ENCODE measurements at regions not wholly inside any gene's neighbourhood (a gene's known extent, or its start where the extent isn't known, plus 50 kb on each side); places are given as distances from the start of the nearest gene placed in this dataset.

DNA sequence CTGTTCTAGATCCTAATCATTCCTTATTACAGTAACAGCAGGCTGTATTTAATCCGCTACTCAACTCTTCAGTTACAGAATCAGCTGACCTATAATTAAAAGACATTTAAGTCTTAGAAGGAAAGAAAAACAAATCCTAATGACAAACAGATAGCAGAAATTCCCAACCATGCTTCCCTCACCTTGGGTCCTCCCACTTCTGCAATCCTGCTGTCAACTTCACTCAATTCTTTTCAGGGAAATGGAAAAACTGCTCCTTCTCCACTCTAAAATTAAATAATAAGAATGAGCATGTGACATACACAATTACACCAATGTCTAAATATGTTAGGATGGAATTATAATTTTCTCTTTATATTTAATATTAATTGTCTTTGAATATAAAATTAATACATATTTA, 182.6 kb upstream of the LYPLAL1 start:
- no peak for DNase-seq (ENCODE audit: low read depth)

DNA sequence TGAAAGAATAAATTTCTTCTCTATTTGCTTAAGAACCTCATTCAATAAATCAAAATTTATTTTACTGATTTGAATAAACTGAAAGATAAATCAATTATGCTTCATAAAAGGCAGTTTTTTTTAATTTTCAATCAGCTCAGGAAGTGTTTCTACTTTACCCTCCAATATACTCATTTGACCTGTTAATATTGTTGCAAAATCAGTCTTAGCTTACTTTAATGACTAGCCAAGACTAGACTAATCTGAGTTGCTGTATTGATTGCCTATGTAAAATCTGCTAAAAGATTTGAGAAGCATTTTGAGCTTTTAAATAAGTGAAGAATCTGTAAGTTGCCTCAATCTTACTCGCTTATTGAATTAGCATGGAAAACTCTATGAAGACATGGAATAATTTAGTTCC, 179.1 kb upstream of the LYPLAL1 start:
- no peak for DNase-seq (ENCODE audit: low read depth)

DNA sequence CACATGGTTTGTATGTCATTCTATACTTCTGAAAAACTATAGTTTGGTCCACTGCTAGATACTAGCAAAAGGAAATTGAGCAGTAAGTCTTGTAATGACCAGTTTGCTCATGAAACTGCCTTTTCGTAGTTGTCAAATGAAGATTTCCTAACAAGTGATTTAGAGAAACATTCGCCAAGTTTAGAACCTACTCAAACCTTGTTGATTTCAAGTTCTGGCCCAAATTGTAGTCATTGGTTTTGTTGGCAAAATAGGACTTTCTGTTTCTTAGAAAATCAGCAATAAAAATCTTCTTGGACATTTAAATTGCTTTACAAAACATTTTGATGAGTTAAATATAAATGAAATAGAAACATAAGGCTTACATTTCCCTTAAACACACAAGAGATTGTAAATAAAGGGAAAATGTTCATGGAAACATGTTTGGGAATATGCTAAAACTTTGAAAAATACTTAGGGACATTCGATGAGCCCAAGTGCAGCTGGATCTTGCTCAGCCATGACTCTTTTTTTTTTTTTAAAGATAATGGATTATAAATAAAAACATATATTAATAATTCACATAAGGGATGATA, 178.5 kb upstream of the LYPLAL1 start:
- DNase-seq (ENCODE audit: low read depth): no peak

DNA sequence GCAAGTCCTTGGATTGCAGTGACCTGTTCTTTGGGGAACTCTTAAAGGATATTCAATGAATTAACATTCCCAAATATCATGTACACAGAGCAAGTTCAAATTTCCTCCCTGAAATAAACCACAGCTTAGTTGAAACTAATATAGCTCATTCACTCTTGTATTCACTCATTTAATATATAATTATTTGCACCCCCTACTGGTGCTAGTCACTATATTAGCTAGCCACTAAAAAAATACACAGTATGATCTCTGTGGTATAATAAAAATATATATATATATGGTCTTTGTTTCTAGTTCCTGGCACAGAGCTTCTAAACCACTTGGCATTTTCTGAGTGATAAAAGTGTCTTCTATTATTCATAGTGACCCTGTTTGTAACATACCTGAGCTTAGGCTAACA, 177.3 kb upstream of the LYPLAL1 start:
- no peak for DNase-seq (ENCODE audit: low read depth)

DNA sequence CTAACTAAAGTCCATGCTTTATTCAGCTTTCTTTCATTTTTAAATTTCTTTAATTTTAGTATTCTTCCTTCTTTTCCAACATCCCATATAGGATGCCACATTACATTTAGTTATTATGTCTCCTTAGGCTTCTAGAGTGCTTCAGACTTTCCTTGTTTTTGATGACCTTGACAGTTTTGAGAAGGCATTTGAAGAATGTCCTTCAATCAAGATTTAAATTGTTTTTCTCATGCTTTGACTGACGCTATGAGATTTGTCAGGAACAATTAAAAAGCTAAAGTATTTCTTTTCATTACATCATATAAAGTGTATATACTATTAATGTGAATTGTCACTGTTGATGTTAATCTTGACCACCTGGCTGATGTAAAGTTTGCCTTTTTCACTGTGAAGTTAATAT, 173.7 kb upstream of the LYPLAL1 start:
- no peak for DNase-seq (ENCODE audit: low read depth)

DNA sequence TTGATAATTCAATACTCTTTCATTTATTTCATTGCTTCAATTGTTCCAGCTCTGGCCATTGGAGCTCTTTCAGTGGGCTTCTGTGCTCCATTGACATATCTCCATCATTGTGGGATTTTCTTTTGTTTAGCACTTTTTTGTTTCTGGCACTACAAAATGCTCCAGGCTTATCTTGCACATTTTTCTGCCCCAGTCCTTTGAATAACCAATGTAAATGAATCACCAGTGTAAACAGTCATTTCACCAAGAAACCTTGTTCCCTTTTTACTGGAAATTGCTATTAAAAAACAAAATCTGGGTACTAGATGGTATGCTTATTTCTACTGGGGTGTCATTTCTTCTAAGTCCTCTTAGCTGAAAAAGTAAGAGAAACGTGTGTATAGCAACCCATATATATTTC, 173.0 kb upstream of the LYPLAL1 start:
- DNase-seq (ENCODE audit: low read depth): no peak

DNA sequence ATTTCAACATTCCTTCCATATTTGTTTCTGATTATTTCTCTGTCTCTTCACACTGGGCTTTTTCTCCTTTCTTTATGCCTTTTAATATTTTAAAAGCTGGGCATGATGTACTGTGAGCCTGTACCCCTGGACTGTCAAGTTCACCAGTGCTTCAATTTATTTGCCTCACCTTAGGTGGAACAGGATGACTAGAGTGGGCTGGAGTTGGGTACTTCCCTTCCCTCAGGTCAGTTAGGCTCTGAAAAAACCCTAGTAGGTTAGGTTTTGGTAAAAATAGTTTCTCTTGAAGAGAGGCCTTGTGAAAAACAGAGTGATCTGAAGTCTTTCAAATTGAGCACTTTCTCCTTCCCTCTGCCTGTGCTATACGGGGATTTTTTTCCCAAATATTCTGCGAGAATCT, 163.0 kb upstream of the LYPLAL1 start:
- no peak for DNase-seq (ENCODE audit: low read depth)

DNA sequence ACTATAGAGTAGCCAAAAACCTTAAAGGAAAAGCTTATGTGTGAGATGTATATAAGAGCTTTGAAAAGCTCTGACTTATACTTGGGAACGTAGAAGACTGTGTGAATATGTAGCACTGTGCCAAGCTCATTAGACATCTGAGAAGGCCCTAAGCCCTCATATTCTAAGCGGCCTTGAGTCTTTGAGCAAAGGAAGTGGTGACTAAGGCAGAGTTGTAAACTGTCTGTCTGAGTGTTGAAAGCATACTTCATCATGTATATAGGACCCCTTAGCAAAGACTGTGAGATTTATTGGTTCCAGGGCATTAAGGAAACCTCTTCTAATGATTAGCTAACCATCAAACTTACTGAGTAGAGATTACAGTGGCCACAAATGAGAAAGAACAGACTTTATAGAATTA, 153.3 kb upstream of the LYPLAL1 start:
- DNase-seq (ENCODE audit: low read depth): no peak

DNA sequence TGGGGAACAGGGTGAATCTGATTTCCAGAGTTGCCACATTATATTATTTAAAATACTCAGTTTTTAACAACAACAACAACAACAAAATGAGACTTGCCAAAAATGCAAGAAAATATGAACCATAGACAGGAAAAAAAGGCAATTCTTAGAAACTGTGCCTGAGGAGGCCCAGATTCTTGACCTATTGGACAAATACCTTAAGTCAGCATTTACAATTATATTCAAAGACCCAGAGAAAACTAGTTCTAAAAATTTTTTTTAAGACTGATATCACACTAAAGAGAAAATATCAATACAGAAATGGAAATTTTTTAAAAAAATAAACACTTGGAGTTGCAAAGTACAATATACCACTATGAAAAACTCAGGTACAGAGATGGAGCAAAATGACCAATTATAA, 152.8 kb upstream of the LYPLAL1 start:
- no peak for DNase-seq (ENCODE audit: low read depth)

DNA sequence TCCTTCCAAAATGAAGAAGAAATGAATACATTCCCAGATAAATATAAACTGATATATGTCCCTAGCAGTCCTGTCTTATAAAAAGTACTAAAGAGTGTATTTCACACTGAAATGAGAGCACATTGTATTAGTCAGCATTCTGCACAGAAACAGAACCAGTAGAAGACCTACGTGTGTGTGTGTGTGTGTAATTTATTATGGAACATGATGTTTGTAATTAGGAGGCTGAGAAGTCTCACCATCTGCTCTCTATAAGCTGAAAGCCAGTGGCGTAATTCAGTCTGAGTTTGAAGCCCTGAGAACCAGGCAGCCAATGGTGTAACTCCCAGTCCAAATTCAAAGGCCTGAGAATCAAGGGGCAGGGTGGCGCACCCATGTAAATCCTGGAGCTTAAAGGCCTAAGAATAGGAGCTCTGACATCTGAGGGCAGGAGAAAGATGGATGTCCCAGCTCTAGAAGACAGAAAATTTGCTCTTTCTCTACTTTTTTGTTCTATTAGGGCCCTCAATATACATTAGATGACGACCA, 146.5 kb upstream of the LYPLAL1 start:
- DNase-seq (ENCODE audit: low read depth): no peak

DNA sequence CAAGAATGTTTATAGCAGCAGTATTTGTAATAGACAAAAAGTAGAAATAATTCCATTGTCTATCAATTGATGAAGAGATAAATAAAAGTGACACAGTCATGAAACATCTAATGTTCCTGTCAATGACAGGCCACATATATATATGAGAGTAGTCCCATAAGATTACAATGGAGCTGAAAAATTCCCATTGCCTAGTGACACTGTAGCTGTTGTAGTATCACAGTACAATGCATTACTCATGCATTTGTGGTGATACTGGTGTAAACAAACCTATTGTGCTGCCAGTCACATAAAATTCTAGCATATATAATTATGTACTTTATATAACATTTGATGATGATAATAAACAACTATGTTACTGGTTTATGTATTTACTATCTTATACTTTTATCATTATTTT, 141.9 kb upstream of the LYPLAL1 start:
- no peak for DNase-seq (ENCODE audit: low read depth)

DNA sequence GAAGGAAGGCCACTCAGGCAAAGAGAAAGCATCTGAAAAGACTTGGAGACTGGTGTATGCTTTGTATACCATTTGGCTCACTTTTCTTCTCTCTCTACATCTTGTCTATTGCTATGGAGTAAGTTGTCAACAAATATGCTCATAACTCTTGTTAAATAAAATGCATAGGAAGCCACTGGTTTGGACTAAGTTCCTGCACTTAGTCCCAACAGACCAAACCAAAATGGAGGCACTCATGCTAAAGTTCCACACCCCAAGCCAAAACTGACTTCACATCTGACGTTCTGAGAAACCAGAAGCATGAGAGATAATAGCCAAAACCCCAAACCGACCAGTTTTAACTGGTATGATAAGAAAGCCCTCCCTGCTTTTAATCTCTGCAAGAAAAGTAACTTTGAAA, 135.3 kb upstream of the LYPLAL1 start:
- no peak for DNase-seq (ENCODE audit: low read depth)

DNA sequence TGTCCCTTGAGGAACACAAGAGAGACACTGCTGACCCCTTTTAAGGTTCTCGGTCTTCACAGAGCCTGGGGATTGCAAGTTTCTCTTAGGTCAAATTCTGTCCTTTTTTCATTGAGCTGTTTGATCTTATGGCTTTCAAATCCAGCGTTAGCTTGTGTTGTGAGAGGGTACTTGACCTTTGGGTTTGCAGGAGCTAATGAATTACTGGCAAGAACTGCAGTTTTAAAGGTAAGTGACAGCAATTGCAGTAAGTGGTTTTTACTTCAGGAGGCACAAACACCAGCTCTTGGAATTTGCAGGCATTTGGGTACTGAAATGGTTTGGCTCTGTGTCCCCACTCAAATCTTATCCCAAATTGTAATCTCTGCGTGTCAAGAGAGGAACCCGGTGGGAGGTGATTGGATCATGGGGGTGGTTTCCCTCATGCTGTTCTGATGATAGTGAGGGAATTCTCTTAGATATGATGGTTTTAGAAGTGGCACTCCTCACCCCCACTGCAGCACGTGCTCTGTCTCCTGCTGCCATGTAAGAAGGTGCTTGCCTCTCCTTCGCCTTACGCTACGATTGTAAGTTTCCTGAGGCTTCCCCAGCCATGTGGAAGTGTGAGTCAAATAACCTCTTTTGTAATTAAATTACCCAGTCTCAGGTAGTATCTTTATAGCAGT, 134.5 kb upstream of the LYPLAL1 start:
- no peak for DNase-seq (ENCODE audit: low read depth)

DNA sequence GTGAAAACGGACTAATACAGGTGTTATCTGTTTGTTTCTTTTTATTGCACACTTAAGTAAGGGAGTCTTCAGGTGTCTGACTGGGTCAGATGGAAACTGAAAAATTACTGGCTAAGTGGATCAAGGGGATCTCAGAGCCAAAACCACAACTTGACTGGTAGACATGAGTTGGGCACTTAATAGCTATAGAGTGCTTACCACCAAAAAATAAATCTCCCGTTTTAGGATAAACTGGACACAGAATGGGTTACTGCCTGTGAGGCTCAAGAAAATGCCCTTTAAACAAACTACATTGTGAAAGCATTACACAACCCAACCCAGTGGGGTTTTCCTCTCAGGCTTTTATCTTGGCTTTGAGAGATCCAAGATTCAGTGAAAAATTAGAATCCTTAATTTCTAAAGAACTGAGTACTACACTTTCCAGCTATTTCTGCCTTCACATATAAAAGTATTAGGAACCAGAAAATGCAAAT, 134.0 kb upstream of the LYPLAL1 start:
- DNase-seq (ENCODE audit: low read depth): no peak

DNA sequence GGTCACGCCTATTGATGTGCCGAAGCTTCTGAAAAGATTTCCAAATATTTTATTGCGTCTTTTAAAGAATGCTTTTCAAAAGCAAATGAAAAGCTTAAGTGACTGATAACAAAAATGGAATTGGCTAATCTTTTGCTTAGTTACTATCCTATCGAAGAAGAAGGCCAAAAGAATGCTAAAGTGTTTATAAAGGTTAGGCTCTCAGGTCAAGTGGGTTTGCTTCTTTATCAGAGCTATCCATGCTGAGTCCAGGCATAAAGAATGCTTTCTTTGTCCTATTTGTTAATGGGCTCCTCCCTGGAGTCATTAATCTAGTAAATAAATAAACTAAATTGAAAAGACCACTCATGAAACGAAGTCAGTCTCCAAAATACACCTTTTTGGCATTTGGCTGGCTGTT, 133.4 kb upstream of the LYPLAL1 start:
- DNase-seq (ENCODE audit: low read depth): no peak

DNA sequence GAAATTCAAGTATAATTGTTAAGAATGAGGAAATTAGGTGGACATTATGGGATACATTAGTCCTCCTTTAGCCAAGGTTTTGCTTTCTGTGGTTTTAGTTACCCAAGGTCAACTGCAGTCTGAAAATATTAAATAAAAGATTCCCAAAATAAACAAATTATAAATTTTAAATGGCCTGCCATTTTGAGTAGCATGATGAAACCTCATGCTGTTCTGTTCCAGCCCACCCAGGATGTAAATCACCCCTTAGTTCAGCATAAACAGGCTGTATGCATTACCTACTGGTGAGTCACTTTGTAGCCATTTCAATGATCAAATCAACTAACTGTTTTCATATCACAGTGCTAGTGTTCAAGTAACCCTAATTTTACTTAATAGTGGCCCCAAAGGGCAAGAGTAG, 132.5 kb upstream of the LYPLAL1 start:
- no peak for DNase-seq (ENCODE audit: low read depth)

DNA sequence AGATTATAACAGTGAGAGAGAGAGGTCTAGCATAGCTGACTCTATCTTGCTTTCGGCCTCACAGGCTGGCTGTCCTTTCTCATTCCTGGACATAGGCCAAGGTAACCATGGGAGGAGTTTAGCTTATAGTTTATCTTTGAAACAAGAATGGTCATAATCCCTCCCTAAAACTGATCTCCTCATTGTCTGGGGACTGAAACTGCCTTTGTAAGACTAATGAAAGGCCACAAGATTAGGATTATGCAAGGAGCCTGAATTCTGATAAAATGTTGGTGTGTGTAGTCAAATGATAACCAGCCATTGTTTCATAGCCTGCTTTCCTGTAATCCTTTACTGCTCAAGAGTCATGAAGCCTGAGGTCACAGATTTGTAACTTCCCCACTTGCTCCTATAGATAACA, 131.9 kb upstream of the LYPLAL1 start:
- no peak for DNase-seq (ENCODE audit: low read depth)

DNA sequence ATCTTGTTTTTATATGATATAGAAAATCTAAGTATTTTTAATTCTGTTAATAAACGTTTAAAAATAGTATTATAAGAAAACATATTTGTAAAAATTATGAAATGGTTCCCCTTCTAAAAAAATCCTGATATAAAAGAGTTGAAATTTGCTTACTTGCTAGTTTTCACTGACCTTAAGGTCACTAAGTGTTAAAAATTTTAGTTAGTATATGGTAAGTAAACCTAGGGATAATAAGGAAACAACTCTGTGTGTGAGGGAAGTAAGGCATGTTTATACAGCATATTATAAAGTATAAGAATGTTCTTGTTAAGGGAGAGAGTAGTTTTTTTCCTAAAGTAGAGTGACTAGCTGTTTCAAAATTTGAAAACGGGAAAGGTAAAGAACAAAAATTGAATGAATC, 130.9 kb upstream of the LYPLAL1 start:
- no peak for DNase-seq (ENCODE audit: low read depth)

DNA sequence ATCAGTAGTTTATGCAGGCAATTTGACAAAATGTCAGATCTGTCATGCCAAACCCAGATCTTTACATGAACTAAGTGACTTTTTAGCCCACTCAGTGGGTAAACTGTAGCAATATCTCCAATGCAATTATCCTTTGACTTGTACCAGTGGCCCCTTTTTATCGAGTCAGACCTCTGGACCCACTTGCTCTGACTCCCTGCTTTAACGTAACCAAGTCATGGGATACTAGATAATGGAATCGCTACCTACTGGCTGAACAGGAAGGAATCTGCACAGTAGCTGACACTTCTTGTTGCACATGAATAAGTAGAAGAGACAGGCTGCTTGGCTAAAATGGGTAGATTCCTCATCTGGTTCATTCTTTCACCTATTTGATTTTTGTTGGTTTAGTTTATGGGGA, 128.4 kb upstream of the LYPLAL1 start:
- DNase-seq (ENCODE audit: low read depth): no peak

DNA sequence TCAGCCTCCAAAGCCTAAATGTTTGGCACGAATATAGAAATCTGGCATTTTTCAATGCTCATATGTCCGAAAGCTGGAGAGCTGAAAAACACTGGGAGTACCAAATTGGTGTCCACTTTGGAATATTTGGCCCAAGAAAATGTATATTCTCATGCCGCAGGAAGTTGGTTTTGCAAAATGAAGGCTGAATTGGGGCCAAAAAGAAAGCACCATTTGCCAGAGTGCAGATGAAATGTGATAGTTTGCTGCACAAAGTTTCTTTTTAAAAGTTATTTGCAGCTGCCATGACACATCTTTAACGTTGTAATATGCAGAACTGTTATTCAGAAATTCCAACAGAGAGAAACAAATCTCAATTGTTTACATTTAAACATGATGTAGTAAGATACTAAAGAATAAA, 124.2 kb upstream of the LYPLAL1 start:
- no peak for DNase-seq (ENCODE audit: low read depth)

DNA sequence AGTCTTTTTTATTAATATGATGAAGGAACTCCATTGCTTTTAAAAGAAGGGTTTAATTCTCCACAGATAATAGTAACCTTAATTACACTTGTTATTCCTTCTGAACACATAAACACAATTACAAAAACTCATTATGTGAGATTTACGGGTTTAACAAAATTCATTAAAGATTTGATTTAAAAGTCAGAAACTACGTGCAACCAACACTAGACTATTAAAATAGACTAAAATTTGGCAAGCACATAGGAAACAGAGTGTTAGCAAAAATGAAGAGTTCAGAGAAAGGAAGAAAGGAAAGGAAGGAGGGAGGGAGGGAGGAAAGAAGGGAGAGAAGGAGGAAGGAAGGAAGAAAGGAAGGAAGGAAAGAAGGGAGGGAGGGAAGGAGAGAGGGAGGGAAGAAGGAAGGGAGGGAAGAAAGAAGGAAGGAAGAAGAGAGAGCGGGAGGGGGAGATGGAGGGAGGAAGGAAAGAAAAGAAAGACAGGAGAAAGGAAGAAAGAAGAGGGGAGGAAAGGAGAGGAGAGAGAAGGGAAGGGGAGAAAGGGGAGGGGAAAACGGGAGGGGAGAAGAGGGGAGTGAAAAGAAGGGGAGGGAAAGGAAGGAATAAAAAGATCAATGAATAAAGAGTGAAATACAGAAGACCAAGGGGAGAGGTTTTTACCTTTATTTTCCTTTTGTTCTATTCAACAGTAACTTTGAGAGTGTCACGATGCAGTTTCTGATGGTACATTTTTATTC, 123.4 kb upstream of the LYPLAL1 start:
- DNase-seq (ENCODE audit: low read depth): no peak

DNA sequence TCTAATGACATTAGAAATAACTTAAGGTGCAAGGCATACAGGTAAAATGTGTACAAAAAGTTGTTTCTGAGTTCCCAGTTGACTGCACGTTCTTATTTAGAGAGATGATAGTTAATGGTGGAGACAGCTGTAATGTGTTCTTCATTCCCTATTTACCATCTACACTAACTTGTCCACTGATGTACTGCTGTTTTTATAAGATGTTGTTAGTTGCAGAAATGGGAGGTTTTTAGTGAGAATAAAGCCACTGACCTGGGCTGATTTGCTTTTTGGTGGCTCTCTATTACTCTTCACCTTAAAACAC, 122.9 kb upstream of the LYPLAL1 start:
- no peak for DNase-seq (ENCODE audit: low read depth)

DNA sequence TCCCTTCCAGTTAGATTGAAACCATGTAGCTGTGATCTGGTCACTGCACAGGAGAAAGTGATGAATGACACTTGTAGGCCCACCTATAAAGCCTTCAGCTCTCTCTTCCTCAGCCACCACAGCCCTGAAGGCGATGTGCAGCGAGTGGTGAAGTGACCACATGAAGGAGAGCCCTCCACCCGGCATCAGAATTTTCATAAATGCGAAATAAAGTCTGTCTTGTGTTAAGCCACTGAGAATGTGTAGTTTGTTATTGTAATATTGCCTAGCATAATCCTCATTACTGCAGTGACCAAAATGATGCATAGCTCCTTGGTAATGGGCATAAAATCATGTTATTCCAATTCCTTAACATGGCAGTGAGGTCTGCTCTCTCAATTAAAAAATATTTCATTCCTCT, 122.1 kb upstream of the LYPLAL1 start:
- DNase-seq (ENCODE audit: low read depth): no peak

Measured in stimulated activated CD8-positive, alpha-beta memory T cell treated with anti-CD3 and anti-CD28 coated beads, Interleukin-15, amount 100 ng/mL, for 24 hours (primary cell).